ENCODE measurements at regions not wholly inside any gene's neighbourhood (a gene's known extent, or its start where the extent isn't known, plus 50 kb on each side); places are given as distances from the start of the nearest gene placed in this dataset.

- TF ChIP-seq ASH2L (IDR thresholded peaks at IDR 0.05; ENCODE audit: borderline replicate concordance, low read depth), result no peak
- no peak for TF ChIP-seq RBBP5 (conservative IDR thresholded peaks at IDR 0.05)
- no peak for TF ChIP-seq TCF12 (IDR thresholded peaks at IDR 0.05; ENCODE audit: low read depth, low read length)
- no peak for TF ChIP-seq IRF4 (IDR thresholded peaks at IDR 0.05; ENCODE audit: low read depth, low read length)
- TF ChIP-seq, protein P1, sequence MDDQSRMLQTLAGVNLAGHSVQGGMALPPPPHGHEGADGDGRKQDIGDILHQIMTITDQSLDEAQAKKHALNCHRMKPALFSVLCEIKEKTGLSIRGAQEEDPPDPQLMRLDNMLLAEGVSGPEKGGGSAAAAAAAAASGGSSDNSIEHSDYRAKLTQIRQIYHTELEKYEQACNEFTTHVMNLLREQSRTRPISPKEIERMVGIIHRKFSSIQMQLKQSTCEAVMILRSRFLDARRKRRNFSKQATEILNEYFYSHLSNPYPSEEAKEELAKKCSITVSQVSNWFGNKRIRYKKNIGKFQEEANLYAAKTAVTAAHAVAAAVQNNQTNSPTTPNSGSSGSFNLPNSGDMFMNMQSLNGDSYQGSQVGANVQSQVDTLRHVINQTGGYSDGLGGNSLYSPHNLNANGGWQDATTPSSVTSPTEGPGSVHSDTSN (IDR thresholded peaks at IDR 0.05; ENCODE audit: insufficient replicate concordance, low read depth, low read length), result no peak
- no peak for TF ChIP-seq YY1 (IDR thresholded peaks at IDR 0.05; ENCODE audit: low read depth, low read length)
- TF ChIP-seq ZNF207 (IDR thresholded peaks at IDR 0.05; ENCODE audit: borderline replicate concordance), result no peak
- no peak for TF ChIP-seq E2F4 (IDR thresholded peaks at IDR 0.05; ENCODE audit: low read depth, low read length)
- no peak for TF ChIP-seq BACH1 (IDR thresholded peaks at IDR 0.05; ENCODE audit: borderline replicate concordance)
- no peak for TF ChIP-seq SMC3 (IDR thresholded peaks at IDR 0.05; ENCODE audit: borderline replicate concordance, low read length)
- no peak for TF ChIP-seq TAF1 (IDR thresholded peaks at IDR 0.05; ENCODE audit: borderline replicate concordance, low read depth, low read length)
- TF ChIP-seq STAT3 (IDR thresholded peaks at IDR 0.05; ENCODE audit: low read depth, low read length), result no peak
- TF ChIP-seq USF2 (IDR thresholded peaks at IDR 0.05; ENCODE audit: borderline replicate concordance, low read depth, low read length), result no peak
- in situ Hi-C loops (cut with MboI), result no loop called here
- Histone ChIP-seq H3K9ac (ENCODE audit: control insufficient read depth, insufficient read depth, low read length) (no peak overlapping the region), H3K27me3 (replicated peaks in 1 of 2; ENCODE audit: control insufficient read depth in 2 of 2, insufficient read depth in 2 of 2, low read length in 1 of 2) (no peaks in the 10 kb centered on the region), H3K4me3 (no peak overlapping the region), H3K36me3 (ENCODE audit: control insufficient read depth in 2 of 2, insufficient read depth in 2 of 2, low read length in 1 of 2) (no peaks in the 10 kb centered on the region), H3K9me3 (replicated peaks; ENCODE audit: control insufficient read depth, insufficient read depth, low read length) (no peaks in the 10 kb centered on the region), H4K20me1 (ENCODE audit: control insufficient read depth, insufficient read depth) (no peaks in the 10 kb centered on the region), H3K4me2 (ENCODE audit: control insufficient read depth, insufficient read depth) (no peak overlapping the region), H2AFZ (ENCODE audit: control insufficient read depth, low read depth, low read length) (no peak overlapping the region), H3K79me2 (ENCODE audit: control insufficient read depth, insufficient read depth, low read length) (no peaks in the 10 kb centered on the region), H3K4me1 (ENCODE audit: control insufficient read depth, insufficient read depth, low read length) (no peaks in the 10 kb centered on the region), H3K27ac (ENCODE audit: control insufficient read depth, insufficient read depth) (no peak overlapping the region)
- POLR2A ChIA-PET, result no interaction called here
- DNase-seq (ENCODE audit: low read depth, low spot score) (no peak), ATAC-seq (no peak), FAIRE-seq (no peak)
- BruUV-seq (replicated peaks), result no TSS peak
- intact Hi-C loops (cut with micrococcal nuclease; ENCODE audit: unreplicated experiment), result no loop called here
- SMC1A ChIA-PET (ENCODE audit: uncharacterized antibody, unreplicated experiment), result no interaction called here
- WGBS (ENCODE audit: insufficient coverage, insufficient replicate concordance, low lambda C conversion rate, missing lambda C conversion rate), result 0% methylated on average over 1 of the region's 1 CpG
- CTCF ChIA-PET, result no interaction called here
- RAD21 ChIA-PET (ENCODE audit: unreplicated experiment), result no interaction called here
Observed at GRCh38 chr3:8189051-8189450, 312.6 kb upstream of the LMCD1 start.
